Hypothalamus (tissue), 51 donors: ENCODE measurements at regions not wholly inside any gene's neighbourhood (a gene's known extent, or its start where the extent isn't known, plus 50 kb on each side); places are given as distances from the start of the nearest gene placed in this dataset.

Source experiments
- DNase-seq, 51 donors: peaks; one replicate each; lab custom pipeline; 2025; lab: John Stamatoyannopoulos, UW

DNA sequence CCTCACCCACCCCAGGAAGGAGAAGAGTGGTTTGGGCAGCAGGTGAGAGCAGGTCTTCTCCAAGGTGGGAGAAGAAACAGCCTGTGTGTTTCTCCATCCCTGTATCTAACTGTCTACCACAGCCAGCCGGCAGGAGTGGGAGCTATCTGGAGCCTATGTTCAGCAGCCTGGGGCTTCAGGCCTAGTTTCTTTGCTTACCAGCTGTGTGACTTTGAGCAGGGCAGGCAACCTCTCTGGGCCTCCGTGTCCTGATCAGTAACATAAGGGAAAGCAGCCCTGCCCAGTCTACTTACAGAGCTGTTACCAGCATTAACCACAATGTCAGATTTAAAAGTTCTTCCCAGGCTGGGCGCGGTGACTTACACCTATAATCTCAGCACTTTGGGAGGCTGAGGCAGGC, 450.7 kb upstream of the ZMIZ1 start:
- no peak for DNase-seq

DNA sequence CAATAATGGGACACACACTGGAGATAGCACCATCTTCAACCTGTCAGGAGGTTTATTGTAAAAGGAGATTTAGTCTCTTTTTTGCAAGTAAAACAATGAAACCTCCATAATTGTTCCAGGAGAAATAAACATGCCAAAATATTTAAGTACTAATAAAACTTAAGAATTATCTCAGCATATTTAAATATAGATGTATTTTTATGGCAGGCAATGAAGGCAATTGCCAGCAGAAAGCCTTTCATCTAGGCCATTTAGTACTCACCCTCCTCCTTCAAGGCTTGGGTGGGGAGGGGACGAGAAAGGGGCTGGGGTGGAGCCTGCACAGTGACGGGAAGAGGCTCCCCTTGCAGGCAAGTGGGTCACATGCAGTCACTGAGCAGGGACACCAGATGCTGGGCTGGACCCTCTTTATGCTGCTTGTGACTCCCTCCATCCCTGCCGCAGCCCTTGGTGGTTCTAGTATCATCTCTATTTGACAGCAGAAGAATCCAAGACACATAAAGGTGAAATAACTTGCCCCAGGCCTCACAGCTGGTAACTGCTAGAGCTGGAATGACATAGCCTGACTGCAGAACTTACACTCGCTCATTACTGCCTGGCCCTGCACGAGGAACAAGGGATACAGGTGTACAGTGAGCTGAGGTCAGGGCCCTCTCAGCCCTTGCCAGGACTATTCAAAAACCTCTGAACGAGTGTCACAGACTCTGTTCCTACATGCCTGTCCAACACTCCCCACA, 449.5 kb upstream of the ZMIZ1 start:
- DNase-seq, result no peak

DNA sequence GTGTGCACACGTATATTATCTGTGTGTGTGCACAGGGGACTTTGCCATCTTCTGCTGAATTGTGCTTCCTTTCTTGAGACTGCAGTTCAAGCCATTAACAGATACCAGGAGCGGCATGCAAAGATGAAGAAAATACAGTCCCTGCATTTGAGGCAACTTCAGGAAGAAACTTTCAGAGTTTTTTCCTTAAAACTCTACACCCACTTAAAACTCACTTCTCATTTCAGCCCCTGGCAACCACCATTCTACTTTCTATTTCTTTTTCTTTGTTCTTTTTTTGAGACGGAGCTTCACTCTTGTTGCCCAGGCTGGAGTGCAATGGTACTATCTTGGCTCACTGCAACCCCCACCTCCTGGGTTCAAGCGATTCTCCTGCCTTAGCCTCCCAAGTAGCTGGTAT, 448.9 kb upstream of the ZMIZ1 start:
- no peak for DNase-seq

DNA sequence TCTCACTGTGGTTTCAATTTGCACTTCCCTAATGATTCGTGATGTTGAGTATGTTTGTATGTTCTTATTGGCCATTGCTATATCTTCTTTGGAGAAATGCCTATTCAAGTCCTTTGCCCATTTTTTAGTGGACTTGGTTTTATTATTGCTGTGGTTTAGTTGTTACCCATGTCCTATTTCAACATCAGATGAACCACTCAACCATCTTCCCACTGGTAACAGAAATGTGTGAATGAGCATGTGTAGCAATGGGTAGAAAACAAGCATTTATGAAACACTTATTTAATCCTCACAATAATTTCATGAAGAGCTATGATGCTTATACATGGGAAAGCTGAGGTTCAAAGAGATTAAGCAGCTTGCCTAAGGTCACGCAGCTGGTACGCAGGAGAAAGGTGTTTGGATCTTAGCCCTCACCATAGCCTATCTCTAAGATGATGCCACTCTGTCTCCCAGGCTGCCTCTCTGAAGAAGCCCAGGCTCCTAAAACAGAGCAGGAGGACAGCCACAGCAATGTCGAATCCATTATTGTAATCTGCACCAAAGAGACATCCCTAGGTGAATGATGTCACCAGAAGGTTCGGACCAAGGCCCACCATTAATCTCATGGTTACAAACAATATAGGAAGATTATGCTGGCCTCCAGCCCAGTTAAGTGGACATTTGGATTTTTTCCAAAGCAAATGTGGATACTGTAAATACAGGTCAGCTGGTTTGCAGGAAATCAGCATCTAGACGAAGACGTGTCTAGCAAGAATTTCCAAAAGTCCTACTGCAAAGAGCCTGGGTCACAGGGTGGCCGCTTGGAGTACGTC, 447.6 kb upstream of the ZMIZ1 start:
- no peak for DNase-seq

DNA sequence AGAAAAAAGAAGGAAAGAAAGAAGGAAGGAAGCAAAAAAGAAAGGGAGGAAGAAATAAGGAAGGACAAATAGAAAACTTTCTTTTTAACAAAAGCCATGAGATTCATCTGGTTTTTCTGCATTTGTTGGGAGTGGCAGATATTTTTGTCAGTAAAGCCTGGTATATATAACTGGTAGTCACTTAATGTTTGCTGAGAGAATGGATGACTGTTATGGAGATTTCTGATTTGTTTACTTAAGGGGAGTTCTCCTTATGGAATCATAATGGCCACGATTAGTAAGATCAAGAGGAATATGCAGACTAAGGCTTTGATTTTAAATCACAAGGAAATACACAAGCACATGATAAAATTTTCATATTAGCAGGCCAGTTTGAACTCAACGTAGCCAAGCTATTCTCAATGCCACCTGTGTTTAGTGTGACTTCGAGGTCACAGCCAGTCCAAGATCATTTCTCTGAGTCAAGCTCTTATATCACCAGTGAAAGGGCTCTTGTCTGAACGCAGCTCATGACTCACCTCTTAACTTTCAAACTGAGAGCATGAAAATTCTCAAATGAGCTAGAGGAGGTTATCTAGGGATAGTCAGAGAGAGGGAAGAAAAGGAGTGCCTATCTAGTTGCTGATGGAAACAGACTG, 445.1 kb upstream of the ZMIZ1 start:
- peak in 1 of 51 donors; percentile 8 for DNase-seq

DNA sequence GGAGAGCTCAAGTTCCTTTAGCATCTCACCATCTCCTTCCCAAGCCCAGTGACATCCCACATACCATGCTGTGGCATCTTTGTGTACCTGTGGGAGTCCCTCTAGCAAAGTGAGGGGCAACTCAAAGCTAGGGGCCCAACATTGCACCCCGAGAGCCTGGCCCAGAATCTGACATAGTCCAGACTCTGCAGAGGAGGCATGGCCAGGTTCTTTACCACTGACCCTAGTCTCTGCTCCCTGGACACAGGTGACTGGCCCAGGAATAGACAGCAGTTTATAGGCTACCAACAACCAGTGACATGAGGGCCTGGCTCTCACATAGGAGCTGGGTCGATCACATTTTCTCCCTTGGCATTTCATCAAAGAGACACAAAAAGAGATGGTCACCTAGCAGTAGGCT, 444.0 kb upstream of the ZMIZ1 start:
- no peak for DNase-seq

DNA sequence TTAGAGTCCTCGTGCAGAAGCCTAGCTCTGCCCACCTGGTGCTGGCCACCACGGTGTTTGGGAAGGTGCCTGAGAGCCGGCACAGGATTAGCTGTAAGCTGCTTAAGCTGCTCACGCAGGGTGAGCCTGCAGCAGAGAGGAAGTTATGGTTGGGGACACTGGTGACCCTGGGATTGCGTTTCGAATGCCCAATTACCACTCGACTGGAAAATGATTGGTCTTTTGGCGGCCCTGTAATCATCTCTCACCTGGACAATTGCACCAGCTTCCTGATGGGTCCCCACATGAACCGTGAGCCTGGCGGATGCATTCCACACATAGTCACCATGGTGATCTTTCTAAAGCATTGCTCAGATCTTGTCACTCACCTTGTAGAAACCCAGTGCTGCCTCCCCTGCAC, 442.3 kb upstream of the ZMIZ1 start:
- no peak for DNase-seq

DNA sequence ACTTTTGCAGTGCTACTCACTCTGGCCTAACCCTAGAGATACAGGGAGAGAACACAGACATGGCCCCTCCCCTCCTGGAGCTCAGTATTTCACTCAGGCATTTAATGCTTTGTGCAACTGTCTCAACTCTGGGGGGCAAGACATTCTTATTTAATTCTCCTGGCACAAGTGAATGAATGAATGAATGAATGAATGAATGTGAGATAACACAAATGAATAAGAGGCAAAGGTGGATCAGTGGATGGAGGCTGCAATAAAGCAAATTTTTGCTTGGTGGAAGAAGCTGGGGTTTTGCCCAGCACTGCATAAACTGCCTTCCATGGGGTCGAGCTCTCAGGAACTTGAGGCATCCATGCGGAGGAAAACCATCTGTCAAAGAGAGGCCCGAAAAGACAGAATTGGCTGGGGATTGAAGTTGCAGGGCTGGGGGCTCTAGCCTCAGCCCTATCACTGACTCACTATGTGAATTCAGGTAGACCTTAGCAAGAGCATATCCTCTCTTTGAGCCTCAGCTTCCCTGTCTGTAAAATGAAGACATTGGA, 441.4 kb upstream of the ZMIZ1 start:
- no peak for DNase-seq

DNA sequence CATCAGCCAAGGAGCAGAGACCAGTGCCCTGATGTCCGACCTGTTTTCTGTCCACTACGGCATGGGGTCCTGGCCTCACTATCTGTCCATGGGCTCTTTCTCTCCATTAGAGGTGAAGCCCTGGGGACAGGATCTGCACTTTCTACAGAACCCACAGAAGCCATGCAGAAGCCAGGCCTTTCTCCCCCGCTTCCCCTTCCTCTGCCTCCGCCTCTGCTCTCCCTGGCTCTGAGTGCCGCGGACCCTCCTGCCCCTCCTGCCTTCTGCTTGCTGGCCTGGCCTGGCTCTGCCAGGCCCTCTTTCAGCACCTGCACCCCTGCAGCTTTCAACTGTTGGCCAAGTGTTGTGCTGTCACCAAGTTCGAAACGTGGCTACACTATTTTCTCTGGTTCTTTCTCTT, 439.8 kb upstream of the ZMIZ1 start:
- DNase-seq, result no peak

DNA sequence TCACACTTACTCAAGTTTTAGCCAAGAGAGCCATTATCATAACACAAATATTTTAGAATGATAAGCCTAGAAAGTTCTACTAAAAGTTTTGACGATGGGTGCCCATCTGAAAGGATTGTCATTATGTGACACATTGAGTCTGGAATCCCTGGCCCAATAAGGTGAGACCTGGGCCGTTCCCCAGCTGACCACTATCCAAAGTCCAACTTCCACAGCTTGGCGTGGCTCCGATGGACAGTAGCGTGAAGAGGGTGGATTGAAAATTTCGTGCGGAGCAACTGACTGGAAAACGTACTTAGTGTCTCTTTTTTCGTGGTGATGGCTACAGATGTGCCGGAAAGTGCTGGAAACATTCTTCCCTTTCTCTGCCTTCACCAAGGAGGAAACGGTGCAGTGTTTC, 439.0 kb upstream of the ZMIZ1 start:
- no peak for DNase-seq

DNA sequence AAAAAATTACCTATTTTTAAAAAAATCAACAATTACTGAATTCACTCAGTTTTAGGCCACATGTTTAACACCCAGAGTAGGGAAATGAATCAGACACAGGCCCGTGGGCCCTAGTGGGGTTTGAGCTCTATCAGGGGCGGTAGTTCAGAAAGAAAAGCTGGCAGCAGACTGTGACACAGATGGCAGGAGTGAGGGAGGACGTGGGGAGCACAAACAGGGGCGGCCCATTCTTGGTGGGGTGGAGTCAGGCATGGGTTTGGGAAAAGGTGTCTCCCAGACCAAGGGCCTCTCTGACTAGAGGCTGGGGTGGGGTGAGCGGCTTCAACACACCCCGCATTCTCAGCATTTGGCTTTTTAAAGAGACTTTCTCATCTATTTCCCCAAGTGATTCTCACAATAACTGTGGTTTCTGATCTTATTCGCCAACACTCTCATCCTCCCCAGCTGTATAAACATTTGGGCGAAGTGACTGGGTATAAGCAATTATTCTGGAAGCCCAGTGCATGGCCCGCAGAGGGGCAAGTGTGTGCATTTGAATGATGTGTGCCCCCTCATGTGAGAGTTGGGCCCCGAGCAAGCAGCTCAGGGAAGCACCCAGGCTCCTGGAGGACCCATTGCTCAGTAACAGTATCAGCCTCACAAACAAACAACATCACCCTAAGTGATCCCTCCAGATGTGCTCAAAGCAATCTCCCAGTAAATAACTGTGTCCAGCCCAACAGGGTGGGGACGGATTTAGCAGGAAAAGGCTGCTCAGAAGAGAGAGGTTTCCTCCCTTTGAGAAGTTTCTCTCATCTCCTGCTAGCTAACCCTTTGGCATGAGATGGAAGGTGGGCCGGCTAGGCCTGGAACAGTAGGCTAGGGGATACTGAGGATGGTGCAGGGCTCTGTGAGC, 437.6 kb upstream of the ZMIZ1 start:
- DNase-seq, result no peak

DNA sequence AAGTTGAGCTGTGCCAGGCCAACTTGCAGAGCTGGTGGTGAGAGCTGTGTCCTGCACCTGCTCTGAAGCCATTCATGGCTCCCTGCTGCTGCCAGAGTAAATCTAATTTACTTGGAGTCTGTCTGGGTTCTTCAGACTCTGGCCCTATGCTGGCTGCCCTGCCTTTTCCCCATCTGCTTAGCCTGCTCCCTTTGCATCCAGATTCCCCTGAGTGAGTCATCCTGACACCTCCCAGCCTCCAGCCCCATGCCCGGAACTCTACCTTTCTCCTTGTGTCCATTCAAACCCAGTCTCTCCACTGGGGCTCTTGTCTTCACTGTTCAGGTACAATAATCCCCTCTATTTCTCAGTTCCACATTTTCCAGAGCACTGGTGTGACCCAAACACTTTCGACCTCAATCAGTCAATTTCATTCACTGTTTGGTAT, 434.4 kb upstream of the ZMIZ1 start:
- DNase-seq, result no peak

DNA sequence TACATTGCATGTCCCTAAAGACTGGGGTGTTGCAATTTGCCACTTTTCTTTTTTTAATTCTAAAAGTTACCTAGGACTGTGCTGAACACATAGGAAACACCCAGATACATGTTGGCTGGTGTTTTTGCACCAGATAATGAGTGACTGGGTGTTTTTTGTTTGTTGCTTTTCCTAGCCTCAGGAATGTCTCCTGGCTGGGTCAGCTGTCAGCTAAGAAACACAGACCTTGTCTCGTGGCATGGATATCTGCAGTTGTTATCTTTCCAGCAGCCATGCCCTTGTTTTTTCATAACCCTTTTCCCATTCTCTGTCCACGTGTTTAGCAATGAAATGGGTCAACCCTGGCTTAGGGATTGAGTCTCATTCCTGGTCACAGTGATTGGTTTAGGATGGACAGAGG, 433.9 kb upstream of the ZMIZ1 start:
- no peak for DNase-seq

DNA sequence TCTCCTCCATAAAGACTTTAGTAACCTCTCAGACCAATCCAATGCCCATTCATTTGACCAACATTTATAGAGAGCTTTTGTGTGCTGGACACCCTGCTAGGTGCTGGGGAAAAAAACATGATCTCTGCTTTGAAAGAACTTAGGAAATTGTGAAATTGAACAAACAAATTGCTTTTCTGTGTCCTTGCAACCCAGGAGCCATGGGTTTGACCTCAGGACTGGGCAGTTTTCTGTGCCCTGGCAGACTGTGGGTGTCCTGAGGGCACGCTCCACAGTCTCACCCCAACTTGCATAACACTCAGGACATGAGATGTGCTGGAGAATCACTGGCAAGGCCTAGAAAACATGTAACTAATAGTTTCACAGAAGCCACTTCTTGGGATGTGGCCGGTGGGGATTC, 429.1 kb upstream of the ZMIZ1 start:
- no peak for DNase-seq

DNA sequence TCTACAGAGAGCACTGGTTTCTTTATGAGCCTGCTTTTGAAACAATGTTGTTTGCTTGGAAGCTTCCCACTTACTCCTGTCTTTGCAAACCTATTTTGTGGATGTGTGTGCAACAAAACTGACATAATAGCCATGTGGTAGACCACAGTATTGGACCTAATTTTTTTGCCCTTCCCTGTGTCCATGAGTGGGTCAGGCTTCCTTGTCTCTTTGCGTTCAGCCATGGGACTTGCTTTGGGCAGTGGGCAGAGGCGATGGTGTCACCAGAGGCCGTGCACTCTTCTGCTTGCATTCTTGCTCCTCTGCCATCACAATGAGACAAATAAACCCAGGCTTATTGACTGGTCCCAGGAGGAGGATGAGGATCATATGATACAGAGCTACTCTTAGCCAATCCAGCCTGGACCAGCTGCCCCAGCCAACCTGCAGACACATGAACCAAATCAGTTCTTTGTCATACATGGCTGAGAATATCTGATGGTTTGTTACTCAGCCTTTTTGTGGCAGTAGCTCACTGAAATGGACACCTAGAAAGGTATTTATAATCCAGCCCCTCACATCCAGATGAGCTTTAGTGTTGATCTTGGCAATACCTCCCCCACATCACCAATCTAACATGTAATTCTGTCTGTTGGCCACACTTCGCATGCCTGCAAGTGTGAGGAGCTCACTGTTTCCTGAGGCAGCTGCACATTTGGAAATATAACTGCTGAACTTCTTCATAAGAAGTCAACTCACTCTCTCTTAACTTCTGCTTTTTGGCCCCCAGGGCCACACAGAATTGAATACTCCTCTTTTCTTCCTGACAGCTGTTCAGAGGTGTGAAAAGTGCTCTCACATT, 427.8 kb upstream of the ZMIZ1 start:
- no peak for DNase-seq

DNA sequence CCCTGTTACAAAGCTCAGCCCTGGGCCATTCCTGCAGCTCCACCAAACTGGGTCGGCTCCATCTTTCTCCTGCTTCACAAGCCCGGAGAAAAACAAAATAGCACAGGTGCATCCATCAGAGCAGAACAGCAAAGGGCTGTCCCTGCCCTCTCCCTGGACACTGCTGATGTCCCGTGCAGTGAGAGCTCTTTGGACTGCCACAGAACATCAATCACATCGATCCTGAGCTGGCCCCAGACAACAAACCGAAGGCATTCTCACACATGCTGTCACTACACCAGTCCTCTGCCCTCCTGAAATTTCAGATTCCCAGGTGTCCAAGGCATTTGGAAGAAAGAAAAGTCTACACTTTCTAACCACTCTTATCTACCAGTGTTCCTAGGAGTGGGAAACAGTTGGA, 427.1 kb upstream of the ZMIZ1 start:
- DNase-seq, result no peak

DNA sequence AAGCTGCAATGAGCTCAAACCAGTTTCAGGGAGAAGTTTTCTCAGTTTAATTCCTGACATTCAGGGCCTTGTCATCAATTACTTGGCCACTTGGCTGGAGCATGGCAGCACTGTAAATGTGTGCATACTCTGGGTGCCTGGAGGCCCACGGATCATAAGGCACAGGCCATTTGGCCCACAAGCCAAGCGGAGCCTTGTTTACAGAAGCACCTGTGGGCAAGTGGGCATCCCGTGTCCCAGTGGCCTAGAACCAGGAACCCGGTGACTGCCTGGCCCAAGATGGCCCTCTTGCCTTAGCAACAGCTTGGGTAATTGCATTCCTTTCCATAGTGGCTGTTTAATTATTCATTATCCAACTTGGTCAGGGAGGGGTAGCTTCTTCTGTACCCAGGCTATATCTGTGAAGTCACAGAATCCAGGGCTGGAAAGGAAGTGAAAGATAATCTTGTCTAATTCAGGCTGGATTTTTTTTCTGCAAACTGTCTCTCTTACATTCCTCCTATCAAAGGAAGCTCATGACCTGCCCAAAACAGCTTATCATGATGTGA, 426.4 kb upstream of the ZMIZ1 start:
- DNase-seq, result no peak

DNA sequence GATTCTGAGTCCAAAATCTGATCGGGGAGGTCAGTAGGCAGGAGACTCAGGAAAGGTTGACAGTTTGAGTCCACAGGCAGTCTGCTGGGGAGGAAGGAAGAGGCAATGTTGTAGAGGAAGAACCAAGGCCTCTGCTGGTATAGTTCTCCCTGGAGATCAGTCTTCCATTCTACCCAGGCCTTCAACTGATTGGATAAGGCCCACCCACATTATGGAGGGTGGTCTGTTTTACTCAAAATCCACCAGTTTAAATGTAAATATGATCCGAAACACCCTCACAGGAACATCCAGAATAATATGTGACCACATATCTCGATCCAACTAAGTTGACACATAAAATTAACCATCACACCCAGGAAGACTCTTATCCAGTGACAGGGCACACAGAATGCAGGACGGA, 425.3 kb upstream of the ZMIZ1 start:
- no peak for DNase-seq

DNA sequence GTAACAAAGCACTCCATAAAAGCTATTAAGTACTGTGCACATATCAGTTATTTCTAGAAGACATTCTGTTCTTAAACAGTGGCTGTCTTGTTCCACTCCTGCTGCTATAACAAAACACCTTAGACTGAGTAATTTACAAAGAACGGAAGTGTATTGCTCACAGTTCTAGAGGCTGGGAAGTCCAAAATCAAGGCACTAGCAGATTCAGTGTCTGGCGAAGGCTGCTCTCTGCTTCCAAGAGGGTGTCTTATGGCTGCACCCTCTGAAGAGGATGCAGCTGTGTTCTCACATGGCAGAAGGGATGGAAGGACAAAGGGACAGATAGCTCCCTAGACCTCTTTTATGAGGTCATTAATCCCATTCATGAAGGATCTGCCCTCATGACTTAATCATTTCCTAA, 424.2 kb upstream of the ZMIZ1 start:
- no peak for DNase-seq
